IPS-18c (cell line): ENCODE measurements at regions not wholly inside any gene's neighbourhood (a gene's known extent, or its start where the extent isn't known, plus 50 kb on each side); places are given as distances from the start of the nearest gene placed in this dataset.

Source experiments
- H3K4me3 ChIP-seq: 2 replicates; pipeline ENCODE4 v1.7.0; 2013; ENCODE audit warnings: low read depth, mild to moderate bottlenecking, low read length, moderate library complexity; ENCODE audit not compliant: insufficient read depth
- H3K9me3 ChIP-seq: one replicate; pipeline ENCODE4 v1.6.1; 2013; ENCODE audit warnings: mild to moderate bottlenecking, low read length, moderate library complexity; ENCODE audit not compliant: control insufficient read depth, insufficient read depth

- H3K4me3 ChIP-seq: no peak overlapping the region
These were observed 257.1 kb downstream of the UACA start for GRCh38 chr15:70505936-70506912.

GRCh38 chr15:70505411-70505919, 257.9 kb downstream of the UACA start:
- no peak overlapping the region for H3K4me3 ChIP-seq
- no peaks in the 10 kb centered on the region for H3K9me3 ChIP-seq

More at GRCh38 chr15:70505936-70506912, 257.1 kb downstream of the UACA start:
- no peaks in the 10 kb centered on the region for H3K9me3 ChIP-seq

GRCh38 chr15:70504988-70505387, 258.4 kb downstream of the UACA start:
- Histone ChIP-seq H3K4me3 (no peak overlapping the region), H3K9me3 (no peaks in the 10 kb centered on the region)

- no peaks in the 10 kb centered on the region for H3K9me3 ChIP-seq
- H3K4me3 ChIP-seq: no peak overlapping the region
These were observed 258.9 kb downstream of the UACA start for GRCh38 chr15:70504299-70504951.

GRCh38 chr15:70503798-70504298, 259.5 kb downstream of the UACA start:
- no peak overlapping the region for H3K4me3 ChIP-seq
- no peaks in the 10 kb centered on the region for H3K9me3 ChIP-seq

GRCh38 chr15:70503073-70503745, 260.1 kb downstream of the UACA start:
- Histone ChIP-seq H3K4me3 (no peak overlapping the region), H3K9me3 (no peaks in the 10 kb centered on the region)

- no peaks in the 10 kb centered on the region for H3K9me3 ChIP-seq
- no peak overlapping the region for H3K4me3 ChIP-seq
These were observed 260.8 kb downstream of the UACA start for GRCh38 chr15:70502529-70502928.

GRCh38 chr15:70501849-70502248, 261.5 kb downstream of the UACA start:
- no peaks in the 10 kb centered on the region for H3K9me3 ChIP-seq
- H3K4me3 ChIP-seq: no peak overlapping the region

GRCh38 chr15:70501121-70501727, 262.1 kb downstream of the UACA start:
- Histone ChIP-seq H3K9me3 (no peaks in the 10 kb centered on the region), H3K4me3 (no peak overlapping the region)

GRCh38 chr15:70499791-70500190, 263.6 kb downstream of the UACA start:
- no peaks in the 10 kb centered on the region for H3K9me3 ChIP-seq
- H3K4me3 ChIP-seq: no peak overlapping the region

GRCh38 chr15:70498096-70498626, 265.2 kb downstream of the UACA start:
- no peak overlapping the region for H3K4me3 ChIP-seq

GRCh38 chr15:70497661-70498060, 265.7 kb downstream of the UACA start:
- Histone ChIP-seq H3K4me3 (no peak overlapping the region), H3K9me3 (no peaks in the 10 kb centered on the region)

More at GRCh38 chr15:70498096-70498626, 265.2 kb downstream of the UACA start:
- no peaks in the 10 kb centered on the region for H3K9me3 ChIP-seq

GRCh38 chr15:70495991-70496599, 267.3 kb downstream of the UACA start:
- Histone ChIP-seq H3K4me3 (no peak overlapping the region), H3K9me3 (no peaks in the 10 kb centered on the region)

- Histone ChIP-seq H3K9me3 (no peaks in the 10 kb centered on the region), H3K4me3 (no peak overlapping the region)
These were observed 268.3 kb downstream of the UACA start for GRCh38 chr15:70494852-70495571.

GRCh38 chr15:70494517-70494851, 268.9 kb downstream of the UACA start:
- Histone ChIP-seq H3K9me3 (no peaks in the 10 kb centered on the region), H3K4me3 (no peak overlapping the region)
